Fibroblast of skin of right biceps (primary cell): ENCODE measurements at regions not wholly inside any gene's neighbourhood (a gene's known extent, or its start where the extent isn't known, plus 50 kb on each side); places are given as distances from the start of the nearest gene placed in this dataset.

Experiments
- DNase-seq: peaks from one replicate; pipeline ENCODE4 v3.0.0-alpha.2; 2013

- DNase-seq: peak; percentile 99
Observed at GRCh38 chr21:35635261-35635660, 425.1 kb downstream of the SETD4 start.

GRCh38 chr21:35633501-35633900, 426.8 kb downstream of the SETD4 start:
- DNase-seq: no peak

GRCh38 chr21:35632711-35633110, 427.6 kb downstream of the SETD4 start:
- DNase-seq: no peak

- DNase-seq: peak; percentile 61
Observed at GRCh38 chr21:35628316-35628715, 432.0 kb downstream of the SETD4 start.

- DNase-seq: no peak
Observed at GRCh38 chr21:35627462-35627861, 432.9 kb downstream of the SETD4 start.

GRCh38 chr21:35625576-35625975, 434.8 kb downstream of the SETD4 start:
- DNase-seq: no peak

- no peak for DNase-seq
Observed at GRCh38 chr21:35624901-35625300, 435.4 kb downstream of the SETD4 start.

- DNase-seq: no peak
Observed at GRCh38 chr21:35622612-35623011, 437.7 kb downstream of the SETD4 start.

GRCh38 chr21:35619184-35619583, 441.1 kb downstream of the SETD4 start:
- peak; percentile 96 for DNase-seq

GRCh38 chr21:35617491-35617890, 442.8 kb downstream of the SETD4 start:
- no peak for DNase-seq

- DNase-seq: peak; percentile 75
Observed at GRCh38 chr21:35616090-35616489, 444.2 kb downstream of the SETD4 start.

GRCh38 chr21:35615325-35615724, 445.0 kb downstream of the SETD4 start:
- no peak for DNase-seq

GRCh38 chr21:35614396-35614921, 445.9 kb downstream of the SETD4 start:
- DNase-seq: peak; percentile 69

GRCh38 chr21:35611708-35612132, 448.6 kb downstream of the SETD4 start:
- peak; percentile 86 for DNase-seq

- DNase-seq: no peak
Observed at GRCh38 chr21:35609263-35609662, 451.1 kb downstream of the SETD4 start.

GRCh38 chr21:35607406-35607805, 452.9 kb downstream of the SETD4 start:
- DNase-seq: no peak

- no peak for DNase-seq
Observed at GRCh38 chr21:35606578-35606977, 453.7 kb downstream of the SETD4 start.

GRCh38 chr21:35606146-35606545, 454.2 kb downstream of the SETD4 start:
- no peak for DNase-seq

- no peak for DNase-seq
Observed at GRCh38 chr21:35603494-35603893, 456.8 kb downstream of the SETD4 start.

GRCh38 chr21:35602811-35603362, 457.4 kb downstream of the SETD4 start:
- DNase-seq: no peak

GRCh38 chr21:35601211-35601610, 459.1 kb downstream of the SETD4 start:
- peak; percentile 77 for DNase-seq

GRCh38 chr21:35599164-35599563, 461.2 kb downstream of the SETD4 start:
- no peak for DNase-seq

- no peak for DNase-seq
Observed at GRCh38 chr21:35597750-35598339, 462.5 kb downstream of the SETD4 start.

- no peak for DNase-seq
Observed at GRCh38 chr21:35594905-35595304, 465.4 kb downstream of the SETD4 start.

GRCh38 chr21:35593000-35593502, 467.3 kb downstream of the SETD4 start:
- DNase-seq: peak; percentile 83
